Astrocyte (in vitro differentiated cells and primary cell): ENCODE measurements at regions not wholly inside any gene's neighbourhood (a gene's known extent, or its start where the extent isn't known, plus 50 kb on each side); places are given as distances from the start of the nearest gene placed in this dataset.

Experiments
- DNase-seq: peaks from one replicate; pipeline ENCODE4 v3.0.0-alpha.2; 2010; ENCODE audit warnings: low read depth
- FAIRE-seq: peaks from 2 replicates; lab custom pipeline; 2011; peaks lifted over from hg19 to GRCh38; lab: Jason Lieb, UNC
- H2AFZ ChIP-seq: 2 replicates; pipeline ENCODE4 v1.6.0; 2012; ENCODE audit warnings: low read depth, low read length, inconsistent platforms
- H3K27ac ChIP-seq: 2 replicates; pipeline ENCODE4 v1.5.1; 2011; ENCODE audit warnings: low read depth, low read length, inconsistent platforms
- H3K27me3 ChIP-seq: 2 replicates; pipeline ENCODE4 v1.6.0; 2011; ENCODE audit warnings: low read length, inconsistent platforms; ENCODE audit not compliant: insufficient read depth
- H3K36me3 ChIP-seq: 2 replicates; pipeline ENCODE4 v1.5.1; 2011; ENCODE audit warnings: low read length, inconsistent platforms; ENCODE audit not compliant: insufficient read depth
- H3K4me1 ChIP-seq: 2 replicates; pipeline ENCODE4 v1.5.1; 2011; ENCODE audit warnings: low read length, inconsistent platforms; ENCODE audit not compliant: insufficient read depth
- H3K4me2 ChIP-seq: 2 replicates; pipeline ENCODE4 v1.6.0; 2012; ENCODE audit warnings: low read length, inconsistent platforms
- H3K4me3 ChIP-seq: 2 replicates; pipeline ENCODE4 v1.5.1; 2011; ENCODE audit warnings: low read depth, mild to moderate bottlenecking, low read length, inconsistent platforms; ENCODE audit not compliant: insufficient read depth
- H3K79me2 ChIP-seq: 2 replicates; pipeline ENCODE4 v1.6.0; 2012; ENCODE audit warnings: mild to moderate bottlenecking, low read length, inconsistent platforms; ENCODE audit not compliant: insufficient read depth
- H3K9ac ChIP-seq: 2 replicates; pipeline ENCODE4 v1.6.0; 2012; ENCODE audit warnings: mild to moderate bottlenecking, low read length, inconsistent platforms
- H3K9me3 ChIP-seq: 2 replicates; pipeline ENCODE4 v1.5.1; 2012; ENCODE audit warnings: low read depth, mild to moderate bottlenecking, low read length, inconsistent platforms; ENCODE audit not compliant: insufficient read depth
- H4K20me1 ChIP-seq: 2 replicates; pipeline ENCODE4 v1.6.0; 2012; ENCODE audit warnings: low read length, inconsistent platforms; ENCODE audit not compliant: insufficient read depth
- H3K27ac Mint-ChIP-seq: one replicate; pipeline ENCODE4 v1.8.0; 2021; ENCODE audit warnings: mild to moderate bottlenecking, mixed read lengths; ENCODE audit not compliant: unreplicated experiment
- H3K27me3 Mint-ChIP-seq: one replicate; pipeline ENCODE4 v1.8.0; 2021; ENCODE audit warnings: low read depth, mixed read lengths; ENCODE audit not compliant: unreplicated experiment
- H3K36me3 Mint-ChIP-seq: one replicate; pipeline ENCODE4 v1.8.0; 2021; ENCODE audit warnings: low read depth, mixed read lengths; ENCODE audit not compliant: unreplicated experiment
- H3K4me1 Mint-ChIP-seq: one replicate; pipeline ENCODE4 v1.8.0; 2021; ENCODE audit warnings: low read depth, mixed read lengths; ENCODE audit not compliant: unreplicated experiment
- H3K4me3 Mint-ChIP-seq: one replicate; pipeline ENCODE4 v1.8.0; 2021; ENCODE audit warnings: mild to moderate bottlenecking, moderate library complexity, mixed read lengths; ENCODE audit not compliant: unreplicated experiment
- H3K9me3 Mint-ChIP-seq: one replicate; pipeline ENCODE4 v1.8.0; 2021; ENCODE audit warnings: mild to moderate bottlenecking, mixed read lengths; ENCODE audit not compliant: unreplicated experiment
- CTCF ChIP-seq: IDR thresholded peaks from 2 replicates; pipeline ENCODE4 v1.5.1; 2011; ENCODE audit warnings: low read depth, mild to moderate bottlenecking, inconsistent platforms, low read length, moderate library complexity; ENCODE audit not compliant: insufficient read depth
- EZH2 ChIP-seq: IDR thresholded peaks from 2 replicates; pipeline ENCODE4 v1.6.1; 2012; ENCODE audit warnings: mild to moderate bottlenecking, low read length, inconsistent platforms; ENCODE audit not compliant: insufficient read depth

GRCh38 chr10:88194041-88194887 lies 330.8 kb downstream of the PTEN start:
- Histone ChIP-seq H3K36me3 (no peaks in the 10 kb centered on the region), H3K4me2 (no peak overlapping the region), H3K27me3 (no peaks in the 10 kb centered on the region), H3K27ac (no peak overlapping the region), H3K4me1 (no peaks in the 10 kb centered on the region), H3K9ac (no peak overlapping the region), H3K9me3 (no peaks in the 10 kb centered on the region), H3K4me3 (no peak overlapping the region), H4K20me1 (no peaks in the 10 kb centered on the region), H2AFZ (no peak overlapping the region), H3K79me2 (no peaks in the 10 kb centered on the region)
- DNase-seq (peak; percentile 12), FAIRE-seq (peak; percentile 58)
- no peaks in the 10 kb centered on the region for H3K36me3 Mint-ChIP-seq
- H3K27me3 Mint-ChIP-seq, result no peaks in the 10 kb centered on the region
- H3K9me3 Mint-ChIP-seq, result peaks cover 2% of the 10 kb centered on the region
- no peak overlapping the region for H3K27ac Mint-ChIP-seq
- H3K4me1 Mint-ChIP-seq, result no peaks in the 10 kb centered on the region
- no peak overlapping the region for H3K4me3 Mint-ChIP-seq
- no peak for TF ChIP-seq EZH2
- TF ChIP-seq CTCF, result no peak

GRCh38 chr10:88194961-88195367 lies 331.5 kb downstream of the PTEN start:
- Histone ChIP-seq H3K9ac (no peak overlapping the region), H4K20me1 (no peaks in the 10 kb centered on the region), H3K4me2 (no peak overlapping the region), H2AFZ (no peak overlapping the region), H3K4me3 (no peak overlapping the region), H3K79me2 (no peaks in the 10 kb centered on the region), H3K4me1 (no peaks in the 10 kb centered on the region), H3K36me3 (no peaks in the 10 kb centered on the region), H3K9me3 (no peaks in the 10 kb centered on the region), H3K27ac (no peak overlapping the region), H3K27me3 (no peaks in the 10 kb centered on the region)
- Mint-ChIP-seq H3K36me3 (peaks cover 2% of the 10 kb centered on the region), H3K27ac (no peak overlapping the region), H3K27me3 (peaks cover 2% of the 10 kb centered on the region), H3K4me1 (no peaks in the 10 kb centered on the region), H3K9me3 (peaks cover 2% of the 10 kb centered on the region), H3K4me3 (no peak overlapping the region)
- FAIRE-seq (no peak), DNase-seq (no peak)
- TF ChIP-seq CTCF (no peak), EZH2 (no peak)

- H2AFZ ChIP-seq, result no peak overlapping the region
- no peak overlapping the region for H3K27ac ChIP-seq
- peaks cover 4% of the 10 kb centered on the region for H3K4me1 Mint-ChIP-seq
- no peaks in the 10 kb centered on the region for H3K4me1 ChIP-seq
- peaks cover 2% of the 10 kb centered on the region for H3K36me3 Mint-ChIP-seq
- no peak overlapping the region for H3K4me3 ChIP-seq
- no peak overlapping the region for H3K4me3 Mint-ChIP-seq
- peaks cover 2% of the 10 kb centered on the region for H3K27me3 Mint-ChIP-seq
- no peaks in the 10 kb centered on the region for H3K27me3 ChIP-seq
- H3K9ac ChIP-seq, result no peak overlapping the region
- TF ChIP-seq CTCF, result no peak
- TF ChIP-seq EZH2, result no peak
- no peaks in the 10 kb centered on the region for H3K36me3 ChIP-seq
- FAIRE-seq (no peak), DNase-seq (no peak)
- no peaks in the 10 kb centered on the region for H3K9me3 Mint-ChIP-seq
- no peaks in the 10 kb centered on the region for H4K20me1 ChIP-seq
- no peaks in the 10 kb centered on the region for H3K79me2 ChIP-seq
- H3K27ac Mint-ChIP-seq, result no peak overlapping the region
- no peak overlapping the region for H3K4me2 ChIP-seq
- no peaks in the 10 kb centered on the region for H3K9me3 ChIP-seq
Measured at GRCh38 chr10:88195841-88196240, 332.4 kb downstream of the PTEN start.
